ENCODE measurements at regions not wholly inside any gene's neighbourhood (a gene's known extent, or its start where the extent isn't known, plus 50 kb on each side); places are given as distances from the start of the nearest gene placed in this dataset.
A peak's percentile ranks its signal among the peaks of the same experiment; 100 is the strongest.
"Not testable (repeated sequence)": the region's sequence is repeated elsewhere in the genome, so short reads cannot be mapped to it uniquely, and the experiment has no call there.

GRCh38 chr1:238738892-238739291 lies 647.5 kb upstream of the CHRM3 start:
- no peak for DNase-seq

GRCh38 chr1:238727670-238728069 lies 658.7 kb upstream of the CHRM3 start:
- no peak for DNase-seq

- no peak for DNase-seq
These were observed 663.6 kb upstream of the CHRM3 start for GRCh38 chr1:238722812-238723211.

GRCh38 chr1:238710697-238711096 lies 675.7 kb upstream of the CHRM3 start:
- peak; percentile 1 for DNase-seq

DNA sequence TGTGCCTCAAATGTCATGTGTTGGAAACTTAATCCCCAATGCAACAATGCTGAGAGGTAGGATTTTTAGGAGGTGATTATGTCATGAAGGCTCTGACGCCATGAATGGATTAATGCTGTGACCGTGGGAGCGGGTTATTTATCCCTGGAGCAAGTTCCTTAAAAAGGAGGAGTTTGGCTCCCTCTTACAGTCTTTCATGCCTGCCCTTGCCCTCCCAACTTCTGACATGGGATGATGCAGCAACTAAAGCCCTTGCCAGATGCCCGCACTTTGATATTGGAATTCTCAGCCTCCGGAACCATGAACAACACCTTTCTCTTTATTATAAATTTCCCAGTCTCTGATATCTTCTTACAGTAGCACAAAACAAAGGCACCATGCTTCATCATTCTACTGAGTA lies 685.3 kb upstream of the CHRM3 start:
- DNase-seq, result no peak

- peak; percentile 58 for DNase-seq
These were observed 696.0 kb upstream of the CHRM3 start for GRCh38 chr1:238690415-238690814.

- not testable (repeated sequence) for DNase-seq
These were observed 701.8 kb upstream of the CHRM3 start for GRCh38 chr1:238684576-238684975.

DNA sequence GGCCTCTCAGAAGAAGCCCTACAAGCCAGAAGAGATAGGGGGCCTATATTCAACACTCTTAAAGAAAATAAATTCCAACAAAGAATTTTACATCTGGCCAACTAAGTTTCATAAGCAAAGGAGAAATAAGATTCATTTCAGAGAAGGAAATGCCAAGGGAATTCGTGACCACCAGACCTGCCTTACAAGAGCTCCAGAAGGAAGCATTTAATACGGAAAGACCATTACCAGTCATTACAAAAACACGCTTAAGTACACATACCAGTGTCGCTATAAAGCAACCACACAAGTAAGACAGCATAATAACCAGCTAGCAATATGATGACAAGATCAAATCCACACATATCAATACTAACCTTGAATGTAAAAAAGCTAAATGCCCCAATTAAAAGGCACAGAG lies 704.9 kb upstream of the CHRM3 start:
- peak; percentile 81 for DNase-seq

- peak; percentile 78 for DNase-seq
These were observed 705.3 kb upstream of the CHRM3 start for GRCh38 chr1:238681021-238681420.

DNA sequence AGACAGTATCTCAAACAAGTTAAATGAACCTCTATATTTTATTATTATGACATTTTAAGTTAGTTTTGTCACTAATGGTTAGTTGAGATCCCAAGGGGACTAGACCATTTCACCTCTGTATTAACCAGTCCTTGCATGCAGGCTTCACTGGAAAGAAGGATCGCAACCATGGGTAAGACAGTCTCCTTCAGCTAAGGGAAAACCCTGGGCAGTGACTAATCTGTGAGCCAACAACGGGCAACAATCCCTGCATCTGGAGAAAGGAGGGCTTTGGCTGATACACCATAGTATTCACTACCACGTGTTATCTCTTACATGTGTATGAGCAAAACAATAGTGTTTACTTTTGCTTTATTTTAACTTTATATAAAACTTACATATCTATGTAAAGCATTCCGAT lies 708.8 kb upstream of the CHRM3 start:
- DNase-seq, result no peak

- no peak for DNase-seq
These were observed 711.1 kb upstream of the CHRM3 start for GRCh38 chr1:238675221-238675620.

DNA sequence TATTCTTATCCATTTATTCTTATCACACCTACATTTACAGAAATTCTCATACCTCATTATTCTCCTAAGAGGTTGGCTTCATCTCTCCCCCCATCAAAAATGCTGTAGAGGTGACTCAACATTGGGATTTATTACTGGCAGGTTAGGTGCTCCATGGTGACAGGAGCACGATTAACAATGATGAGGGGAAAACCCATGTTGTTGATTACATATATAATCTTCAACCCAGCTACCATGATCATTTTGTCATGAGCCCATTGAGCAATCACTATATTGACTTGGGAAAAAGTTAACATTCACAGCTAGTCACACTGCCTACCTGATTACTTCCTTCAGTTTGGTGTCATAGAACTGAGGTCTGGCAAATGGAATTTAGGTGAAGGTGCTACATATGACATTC lies 712.1 kb upstream of the CHRM3 start:
- DNase-seq, result no peak

DNA sequence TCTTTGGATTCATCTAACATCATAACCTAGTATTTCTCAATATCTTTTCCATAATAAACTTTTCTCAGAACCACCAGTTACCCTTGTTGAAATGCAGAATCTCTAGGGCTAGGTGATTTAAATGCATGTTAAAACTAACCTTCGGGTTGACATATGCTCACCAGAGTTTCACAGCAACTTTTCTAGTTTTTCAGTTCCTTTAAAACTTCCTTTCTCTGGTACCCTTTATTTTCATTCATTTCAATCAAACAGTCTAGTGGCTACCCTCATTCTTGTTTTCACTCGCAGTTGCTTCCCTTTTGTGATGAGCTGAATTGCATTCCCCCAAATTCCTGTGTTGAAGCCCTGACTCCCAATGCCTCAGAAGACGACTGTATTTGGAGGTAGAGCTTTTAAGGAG lies 712.8 kb upstream of the CHRM3 start:
- no peak for DNase-seq

DNA sequence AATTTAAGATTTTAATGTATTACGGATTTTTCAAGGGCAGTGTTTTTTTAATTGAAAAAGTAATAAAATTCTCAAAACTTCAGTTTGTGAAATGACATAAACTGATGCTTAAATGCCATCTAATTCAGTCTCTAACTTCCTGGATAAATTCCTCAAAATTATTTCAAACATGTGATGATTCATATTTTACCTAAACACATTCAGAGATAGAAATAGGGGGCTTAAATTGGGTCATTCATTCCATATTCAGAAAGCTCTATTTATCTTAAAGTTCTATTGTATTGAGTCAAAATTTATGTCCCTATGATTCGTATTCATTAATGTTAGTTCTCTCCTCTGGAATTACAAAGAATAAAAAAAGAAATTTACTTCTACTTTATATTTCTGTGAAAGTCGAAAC lies 713.6 kb upstream of the CHRM3 start:
- peak; percentile 66 for DNase-seq

GRCh38 chr1:238672262-238672661 lies 714.1 kb upstream of the CHRM3 start:
- DNase-seq, result no peak

DNA sequence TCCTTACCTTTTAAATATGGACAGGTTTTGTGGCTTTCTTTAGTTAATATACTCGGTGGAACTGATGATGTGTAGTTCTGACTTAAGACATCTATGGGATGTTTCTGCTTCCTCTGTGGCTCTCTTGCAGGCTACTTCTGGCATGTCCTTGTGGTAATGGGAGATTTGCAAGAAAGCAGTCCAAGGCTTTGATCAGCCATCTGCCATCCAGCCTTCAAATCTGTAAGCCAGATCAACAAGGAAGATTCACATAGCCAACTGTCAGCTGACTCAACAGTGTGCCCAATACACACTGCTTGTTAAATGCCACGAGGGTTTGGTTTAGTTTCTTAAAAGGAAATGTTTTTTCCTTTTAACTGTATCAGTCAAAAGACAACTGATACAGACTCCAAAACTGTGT lies 722.2 kb upstream of the CHRM3 start:
- DNase-seq, result no peak

GRCh38 chr1:238660849-238661248 lies 725.5 kb upstream of the CHRM3 start:
- DNase-seq, result no peak

DNA sequence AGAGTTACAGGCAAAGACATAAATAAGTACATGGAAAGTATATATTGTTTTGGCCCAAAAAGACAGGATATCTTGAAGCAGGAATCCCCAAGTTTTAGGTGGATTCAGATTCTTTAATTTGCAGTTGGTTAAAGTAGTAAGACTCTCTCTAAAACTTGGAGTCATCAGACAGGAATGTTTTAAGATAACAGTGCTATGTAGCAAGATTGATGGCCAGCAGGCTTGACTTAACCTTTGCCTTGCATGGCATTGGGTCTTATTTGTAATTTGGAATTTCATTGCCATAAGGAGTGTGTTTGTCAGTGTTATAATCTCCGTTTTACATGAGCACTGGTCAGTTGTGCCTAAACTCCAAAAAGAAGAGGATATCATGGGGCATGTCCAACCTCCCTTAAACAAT lies 727.6 kb upstream of the CHRM3 start:
- peak; percentile 81 for DNase-seq

DNA sequence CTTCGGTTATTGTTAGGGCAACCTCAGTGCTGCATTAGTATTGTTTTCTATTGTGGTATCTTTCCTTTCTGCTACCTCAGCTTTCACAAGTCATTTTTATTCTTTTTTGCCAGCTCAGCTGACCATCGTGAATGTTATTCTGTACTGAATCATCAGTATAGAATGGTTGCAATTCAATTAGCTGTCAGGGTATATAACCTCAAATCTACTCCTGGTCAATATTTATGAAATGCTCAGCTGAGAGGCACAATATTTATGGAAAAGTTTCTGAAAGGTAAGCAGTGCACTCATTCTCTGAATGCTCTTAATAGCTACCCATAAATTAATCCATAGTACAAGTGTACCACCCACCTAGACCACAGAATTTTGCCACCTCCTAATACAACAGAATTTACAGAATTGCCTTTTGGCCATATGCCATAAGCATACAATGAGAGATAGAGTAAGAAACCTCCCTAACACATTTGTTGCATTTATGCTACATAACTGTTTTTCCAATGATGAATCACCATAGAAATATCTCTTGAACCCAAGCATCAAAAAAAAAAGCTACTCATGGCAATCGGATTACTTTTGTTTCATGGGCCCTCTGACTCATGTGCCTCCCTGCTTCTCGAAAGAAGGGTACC lies 732.6 kb upstream of the CHRM3 start:
- DNase-seq, result peak; percentile 87

GRCh38 chr1:238652346-238652968 lies 733.9 kb upstream of the CHRM3 start:
- peak; percentile 94 for DNase-seq

- DNase-seq, result no peak
These were observed 737.2 kb upstream of the CHRM3 start for GRCh38 chr1:238649200-238649599.

GRCh38 chr1:238648751-238649150 lies 737.6 kb upstream of the CHRM3 start:
- peak; percentile 41 for DNase-seq

DNA sequence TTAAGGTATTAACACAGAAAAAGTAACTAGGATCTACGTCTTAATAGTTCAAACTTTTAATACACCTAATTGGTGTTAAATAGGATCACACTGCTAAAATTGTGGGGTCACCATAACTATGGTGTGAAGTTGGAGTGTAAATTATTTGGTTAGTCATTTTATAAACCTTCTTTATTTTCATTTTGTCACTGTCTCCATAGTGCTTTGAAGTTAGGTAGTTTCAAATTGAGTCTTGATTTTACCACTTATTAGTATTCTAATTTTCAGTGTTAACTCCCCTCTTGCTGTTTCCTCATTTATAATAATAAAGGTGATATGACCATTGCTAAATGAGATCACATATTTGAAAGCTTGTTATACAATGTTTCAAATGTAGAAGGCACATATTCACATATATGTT lies 738.1 kb upstream of the CHRM3 start:
- DNase-seq, result no peak

DNA sequence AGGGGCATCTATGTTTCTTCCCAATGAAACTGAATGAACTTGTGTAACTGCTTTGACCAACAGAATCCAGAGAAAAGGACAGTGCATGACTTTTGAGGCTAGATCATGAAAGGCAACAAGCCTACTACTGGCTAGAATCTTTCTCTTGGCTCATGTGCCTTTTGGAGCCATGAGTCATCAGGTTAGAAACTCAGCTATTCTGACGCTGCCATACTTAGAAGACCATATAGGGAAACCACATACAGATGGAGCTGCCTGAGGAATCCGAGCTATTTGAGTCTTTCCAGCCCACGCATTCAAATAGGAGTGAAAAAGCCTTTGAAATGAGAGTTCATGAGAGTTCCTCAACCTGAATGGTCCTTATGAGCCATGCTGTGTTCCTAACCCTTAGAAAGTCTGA lies 738.5 kb upstream of the CHRM3 start:
- peak; percentile 100 for DNase-seq

GRCh38 chr1:238642231-238642630 lies 744.1 kb upstream of the CHRM3 start:
- peak; percentile 92 for DNase-seq

Measured in fibroblast of skin of back (primary cell).